GM23338 (cell line): ENCODE measurements at regions not wholly inside any gene's neighbourhood (a gene's known extent, or its start where the extent isn't known, plus 50 kb on each side); places are given as distances from the start of the nearest gene placed in this dataset.

Source experiments
- ATAC-seq: fragments of 200-7000 bp; cut with Tn5 transposase; 3 replicates; pipeline ENCODE4 v1.9.1; 2020
- DNase-seq: peaks from one replicate; pipeline ENCODE4 v3.0.0-alpha.2; 2015; ENCODE audit warnings: low spot score
- H2AFZ ChIP-seq: fragments of 200-600 bp; sonication (generic); 2 replicates; pipeline ENCODE4 v1.8.0; 2016; ENCODE audit warnings: antibody characterized with exemption, mild to moderate bottlenecking, moderate library complexity
- H3F3A ChIP-seq: fragments of 200-600 bp; sonication (generic); replicated peaks from 2 replicates; pipeline ENCODE4 v1.8.0; 2017; ENCODE audit warnings: antibody characterized with exemption, mixed run types, low read depth
- H3K27ac ChIP-seq: fragments of 200-600 bp; sonication (generic); 2 replicates; pipeline ENCODE4 v1.6.1; 2016; ENCODE audit warnings: low read depth
- H3K27me3 ChIP-seq: fragments of 200-600 bp; sonication (generic); 2 replicates; pipeline ENCODE4 v1.8.0; 2016; ENCODE audit warnings: mild to moderate bottlenecking, mixed run types, moderate library complexity; ENCODE audit not compliant: insufficient read depth
- H3K36me3 ChIP-seq: fragments of 200-600 bp; sonication (generic); 2 replicates; pipeline ENCODE4 v1.8.0; 2016; ENCODE audit warnings: mild to moderate bottlenecking; ENCODE audit not compliant: insufficient read depth
- H3K4me1 ChIP-seq: fragments of 200-600 bp; sonication (generic); 2 replicates; pipeline ENCODE4 v1.8.0; 2016; ENCODE audit warnings: mild to moderate bottlenecking, moderate library complexity; ENCODE audit not compliant: insufficient read depth
- H3K4me2 ChIP-seq: fragments of 200-600 bp; sonication (generic); 2 replicates; pipeline ENCODE4 v1.7.1; 2017; ENCODE audit warnings: mixed run types
- H3K4me3 ChIP-seq: fragments of 200-600 bp; sonication (generic); 2 replicates; pipeline ENCODE4 v1.6.1; 2016; ENCODE audit warnings: mixed run types
- H3K79me2 ChIP-seq: fragments of 200-600 bp; sonication (generic); replicated peaks from 2 replicates; pipeline ENCODE4 v1.8.0; 2017; ENCODE audit warnings: mild to moderate bottlenecking; ENCODE audit not compliant: insufficient read depth
- H3K9me2 ChIP-seq: fragments of 200-600 bp; sonication (generic); 2 replicates; pipeline ENCODE4 v1.8.0; 2017; ENCODE audit not compliant: insufficient read depth
- H4K20me1 ChIP-seq: fragments of 200-600 bp; sonication (generic); replicated peaks from 2 replicates; pipeline ENCODE4 v1.8.0; 2017; ENCODE audit warnings: mild to moderate bottlenecking; ENCODE audit not compliant: insufficient read depth
- H3K27ac Mint-ChIP-seq: 2 replicates; pipeline ENCODE4 v1.8.0; 2020; ENCODE audit warnings: inconsistent platforms, mild to moderate bottlenecking, moderate library complexity, mixed read lengths
- H3K27me3 Mint-ChIP-seq: 3 replicates; pipeline ENCODE4 v1.8.0; 2022; ENCODE audit warnings: low read depth, mild to moderate bottlenecking, moderate library complexity, mixed read lengths, inconsistent platforms; ENCODE audit not compliant: insufficient read depth, poor library complexity
- H3K36me3 Mint-ChIP-seq: 3 replicates; pipeline ENCODE4 v1.8.0; 2021; ENCODE audit warnings: low read depth, mild to moderate bottlenecking, inconsistent platforms, moderate library complexity, mixed read lengths
- H3K4me1 Mint-ChIP-seq: 3 replicates; pipeline ENCODE4 v1.8.0; 2020; ENCODE audit warnings: mild to moderate bottlenecking, inconsistent platforms, mixed read lengths
- H3K4me3 Mint-ChIP-seq: 3 replicates; pipeline ENCODE4 v1.8.0; 2021; ENCODE audit warnings: moderate library complexity, mild to moderate bottlenecking, inconsistent platforms, mixed read lengths
- H3K9me3 Mint-ChIP-seq: 3 replicates; pipeline ENCODE4 v1.8.0; 2020; ENCODE audit warnings: moderate library complexity, mild to moderate bottlenecking, inconsistent platforms, mixed read lengths
- CREB1 ChIP-seq: fragments of 250-450 bp; sonication (Bioruptor Pico); IDR thresholded peaks from 2 replicates; pipeline ENCODE4 v1.5.0; 2020; ENCODE audit warnings: low read depth, mild to moderate bottlenecking, moderate library complexity
- EZH2phosphoT487 ChIP-seq: fragments of 200-600 bp; sonication (generic); IDR thresholded peaks from one replicate; pipeline ENCODE4 v1.8.1; 2018; ENCODE audit warnings: antibody characterized with exemption; ENCODE audit not compliant: unreplicated experiment
- JUNB ChIP-seq: IDR thresholded peaks from one replicate; pipeline ENCODE4 v1.6.1; 2016; ENCODE audit warnings: antibody characterized with exemption; ENCODE audit not compliant: unreplicated experiment
- NANOG ChIP-seq: IDR thresholded peaks from 2 replicates; pipeline ENCODE4 v1.6.1; 2016; ENCODE audit warnings: antibody characterized with exemption, borderline replicate concordance
- POLR2AphosphoS5 ChIP-seq: IDR thresholded peaks from 2 replicates; pipeline ENCODE4 v1.6.1; 2016; ENCODE audit warnings: antibody characterized with exemption, low read depth
- STAT1 ChIP-seq: IDR thresholded peaks from one replicate; pipeline ENCODE4 v1.6.1; 2016; ENCODE audit warnings: antibody characterized with exemption; ENCODE audit not compliant: unreplicated experiment
- ZNF114 ChIP-seq: fragments of 250-450 bp; sonication (Bioruptor Pico); IDR thresholded peaks from 2 replicates; pipeline ENCODE4 v1.5.0; 2020; ENCODE audit warnings: mild to moderate bottlenecking, moderate library complexity
- ZNF331 ChIP-seq: fragments of 250-450 bp; sonication (Bioruptor Pico); IDR thresholded peaks from 2 replicates; pipeline ENCODE4 v1.5.0; 2020; ENCODE audit warnings: low read depth, mild to moderate bottlenecking, moderate library complexity
- ZNF462 ChIP-seq: fragments of 250-450 bp; sonication (Bioruptor Pico); IDR thresholded peaks from 2 replicates; pipeline ENCODE4 v1.5.0; 2020; ENCODE audit warnings: mild to moderate bottlenecking, moderate library complexity

- peaks cover 2% of the 10 kb centered on the region for H3K27me3 Mint-ChIP-seq
These were observed 231.7 kb upstream of the SATB1 start for GRCh38 chr3:18656866-18657265.

More at GRCh38 chr3:18656866-18657265, 231.7 kb upstream of the SATB1 start:
- Histone ChIP-seq H3F3A (no peaks in the 10 kb centered on the region), H3K4me2 (no peak overlapping the region), H2AFZ (no peak overlapping the region; the same call in 1 of the 2 replicates), H3K4me3 (no peak overlapping the region), H3K4me1 (no peaks in the 10 kb centered on the region), H3K9me2 (no peaks in the 10 kb centered on the region), H3K36me3 (no peaks in the 10 kb centered on the region), H3K27ac (no peak overlapping the region), H3K79me2 (no peaks in the 10 kb centered on the region), H4K20me1 (no peaks in the 10 kb centered on the region), H3K27me3 (no peaks in the 10 kb centered on the region)
- no peak for DNase-seq
- Mint-ChIP-seq H3K9me3 (peaks cover 3% of the 10 kb centered on the region; the same call in 1 of the 3 replicates), H3K4me3 (no peak overlapping the region), H3K27ac (no peak overlapping the region), H3K36me3 (no peaks in the 10 kb centered on the region), H3K4me1 (no peaks in the 10 kb centered on the region; the same call in 2 of the 3 replicates)
- ATAC-seq = no peak
- TF ChIP-seq ZNF331 (CRISPR knock-in tag) (no peak), STAT1 (no peak), ZNF114 (no peak), EZH2phosphoT487 (no peak), NANOG (no peak), POLR2AphosphoS5 (no peak), JUNB (no peak), CREB1 (CRISPR knock-in tag) (no peak), ZNF462 (CRISPR knock-in tag) (no peak)
